ENCODE measurements at regions not wholly inside any gene's neighbourhood (a gene's known extent, or its start where the extent isn't known, plus 50 kb on each side); places are given as distances from the start of the nearest gene placed in this dataset.

DNA sequence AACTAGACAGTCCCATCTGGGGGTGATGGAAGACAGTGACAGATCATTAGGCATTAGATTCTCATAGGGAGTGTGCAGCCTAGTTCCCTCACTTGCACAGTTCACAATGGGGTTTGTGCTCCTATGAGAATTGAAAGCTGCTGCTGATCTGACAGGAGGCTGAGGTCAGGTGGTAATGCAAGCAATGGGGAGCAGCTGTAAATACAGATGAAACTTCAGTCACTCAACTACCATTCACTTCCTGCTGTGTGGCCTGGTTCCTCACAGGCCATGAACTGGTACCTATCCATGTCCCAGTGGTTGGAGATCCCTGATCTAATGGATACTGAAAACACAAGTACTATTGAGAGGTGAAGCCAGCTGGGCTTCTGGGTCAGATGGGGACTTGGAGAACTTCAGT lies 72.5 kb downstream of the AGTR2 start:
- H4K20me1 ChIP-seq (ENCODE audit: insufficient read depth, low read length): no peaks in the 10 kb centered on the region
- TF ChIP-seq, protein P1, sequence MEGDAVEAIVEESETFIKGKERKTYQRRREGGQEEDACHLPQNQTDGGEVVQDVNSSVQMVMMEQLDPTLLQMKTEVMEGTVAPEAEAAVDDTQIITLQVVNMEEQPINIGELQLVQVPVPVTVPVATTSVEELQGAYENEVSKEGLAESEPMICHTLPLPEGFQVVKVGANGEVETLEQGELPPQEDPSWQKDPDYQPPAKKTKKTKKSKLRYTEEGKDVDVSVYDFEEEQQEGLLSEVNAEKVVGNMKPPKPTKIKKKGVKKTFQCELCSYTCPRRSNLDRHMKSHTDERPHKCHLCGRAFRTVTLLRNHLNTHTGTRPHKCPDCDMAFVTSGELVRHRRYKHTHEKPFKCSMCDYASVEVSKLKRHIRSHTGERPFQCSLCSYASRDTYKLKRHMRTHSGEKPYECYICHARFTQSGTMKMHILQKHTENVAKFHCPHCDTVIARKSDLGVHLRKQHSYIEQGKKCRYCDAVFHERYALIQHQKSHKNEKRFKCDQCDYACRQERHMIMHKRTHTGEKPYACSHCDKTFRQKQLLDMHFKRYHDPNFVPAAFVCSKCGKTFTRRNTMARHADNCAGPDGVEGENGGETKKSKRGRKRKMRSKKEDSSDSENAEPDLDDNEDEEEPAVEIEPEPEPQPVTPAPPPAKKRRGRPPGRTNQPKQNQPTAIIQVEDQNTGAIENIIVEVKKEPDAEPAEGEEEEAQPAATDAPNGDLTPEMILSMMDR (IDR thresholded peaks at IDR 0.05; ENCODE audit: extremely low read depth, low read depth, low read length): no peak
- H3K36me3 ChIP-seq (ENCODE audit: insufficient read depth, low read length): no peaks in the 10 kb centered on the region
- H3K27me3 ChIP-seq (ENCODE audit: insufficient read depth, low read length): no peaks in the 10 kb centered on the region
- no peak overlapping the region for H3K4me2 ChIP-seq (ENCODE audit: insufficient read depth, low read length)
- H3K4me3 ChIP-seq (ENCODE audit: insufficient read depth, low read length): no peak overlapping the region
- no peak overlapping the region for H2AFZ ChIP-seq (ENCODE audit: low read length)
- no peak for DNase-seq (ENCODE audit: insufficient read length, low spot score, missing footprints)
- H3K9me3 ChIP-seq (ENCODE audit: low read depth, low read length): no peaks in the 10 kb centered on the region
- H3K79me2 ChIP-seq (ENCODE audit: insufficient read depth, low read length): no peaks in the 10 kb centered on the region
- no peak overlapping the region for H3K27ac ChIP-seq (ENCODE audit: low read depth, low read length)
- H3K4me1 ChIP-seq (ENCODE audit: insufficient read depth, low read length): peaks cover 5% of the 10 kb centered on the region

DNA sequence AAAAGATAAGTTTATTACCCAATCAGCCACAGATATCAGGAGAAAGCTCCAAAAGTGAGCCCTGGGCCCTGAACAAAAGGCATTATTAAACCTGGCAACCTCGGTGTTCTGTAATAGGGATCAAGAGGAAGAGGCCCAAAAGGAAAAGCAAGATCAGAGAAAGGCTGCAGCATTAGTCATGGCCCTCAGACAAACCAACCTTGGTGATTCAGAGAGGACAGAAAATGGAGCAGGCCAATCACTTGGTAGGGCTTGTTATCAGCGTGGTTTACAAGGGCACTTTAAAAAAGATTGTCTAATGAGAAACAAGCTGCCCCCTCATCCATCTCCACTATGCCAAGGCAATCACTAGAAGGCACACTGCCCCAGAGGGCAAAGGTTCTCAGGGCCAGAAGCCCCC lies 75.7 kb downstream of the AGTR2 start:
- Histone ChIP-seq H3K79me2 (ENCODE audit: insufficient read depth, low read length) (no peaks in the 10 kb centered on the region), H3K4me2 (ENCODE audit: insufficient read depth, low read length) (no peak overlapping the region), H3K4me1 (ENCODE audit: insufficient read depth, low read length) (no peaks in the 10 kb centered on the region), H4K20me1 (ENCODE audit: insufficient read depth, low read length) (no peaks in the 10 kb centered on the region), H3K9me3 (ENCODE audit: low read depth, low read length) (no peaks in the 10 kb centered on the region), H2AFZ (ENCODE audit: low read length) (no peak overlapping the region), H3K4me3 (ENCODE audit: insufficient read depth, low read length) (no peak overlapping the region), H3K27me3 (ENCODE audit: insufficient read depth, low read length) (no peaks in the 10 kb centered on the region), H3K27ac (ENCODE audit: low read depth, low read length) (no peak overlapping the region), H3K36me3 (ENCODE audit: insufficient read depth, low read length) (no peaks in the 10 kb centered on the region)
- no peak for DNase-seq (ENCODE audit: insufficient read length, low spot score, missing footprints)
- TF ChIP-seq, protein P1 (IDR thresholded peaks at IDR 0.05; ENCODE audit: extremely low read depth, low read depth, low read length): no peak

DNA sequence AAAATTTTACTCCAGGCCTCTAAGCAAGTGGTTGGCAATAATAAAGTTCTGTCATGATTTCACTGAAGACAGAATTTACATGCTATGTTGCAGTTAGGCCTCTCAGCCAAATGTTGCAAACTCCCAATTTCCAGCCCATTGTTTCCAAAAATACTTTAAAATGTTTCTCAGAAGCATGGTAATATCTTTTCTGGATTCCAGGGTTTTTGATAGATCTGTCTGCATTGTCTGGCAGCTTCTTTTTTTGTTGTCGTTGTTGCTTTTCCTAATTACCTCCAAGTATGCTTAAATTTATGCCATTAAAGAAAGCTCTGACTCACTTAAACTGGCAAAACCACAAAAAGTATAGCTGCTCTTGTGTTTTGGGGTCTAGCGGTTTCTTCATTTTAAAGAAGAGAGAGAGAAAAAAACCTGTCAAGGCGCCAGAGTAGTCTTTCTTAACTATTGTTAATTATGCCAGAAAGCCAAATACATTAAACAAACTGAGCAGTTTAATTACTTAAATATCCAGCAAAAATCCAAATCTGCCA lies 97.0 kb downstream of the AGTR2 start:
- Histone ChIP-seq H3K4me3 (ENCODE audit: insufficient read depth, low read length) (no peak overlapping the region), H3K36me3 (ENCODE audit: insufficient read depth, low read length) (no peaks in the 10 kb centered on the region), H3K27me3 (ENCODE audit: insufficient read depth, low read length) (no peaks in the 10 kb centered on the region), H3K4me2 (ENCODE audit: insufficient read depth, low read length) (no peak overlapping the region), H3K4me1 (ENCODE audit: insufficient read depth, low read length) (no peaks in the 10 kb centered on the region), H3K9me3 (ENCODE audit: low read depth, low read length) (no peaks in the 10 kb centered on the region), H3K27ac (ENCODE audit: low read depth, low read length) (no peak overlapping the region), H2AFZ (ENCODE audit: low read length) (no peak overlapping the region), H4K20me1 (ENCODE audit: insufficient read depth, low read length) (no peaks in the 10 kb centered on the region), H3K79me2 (ENCODE audit: insufficient read depth, low read length) (no peaks in the 10 kb centered on the region)
- TF ChIP-seq, protein P1 (IDR thresholded peaks at IDR 0.05; ENCODE audit: extremely low read depth, low read depth, low read length): no peak
- DNase-seq (ENCODE audit: insufficient read length, low spot score, missing footprints): no peak

DNA sequence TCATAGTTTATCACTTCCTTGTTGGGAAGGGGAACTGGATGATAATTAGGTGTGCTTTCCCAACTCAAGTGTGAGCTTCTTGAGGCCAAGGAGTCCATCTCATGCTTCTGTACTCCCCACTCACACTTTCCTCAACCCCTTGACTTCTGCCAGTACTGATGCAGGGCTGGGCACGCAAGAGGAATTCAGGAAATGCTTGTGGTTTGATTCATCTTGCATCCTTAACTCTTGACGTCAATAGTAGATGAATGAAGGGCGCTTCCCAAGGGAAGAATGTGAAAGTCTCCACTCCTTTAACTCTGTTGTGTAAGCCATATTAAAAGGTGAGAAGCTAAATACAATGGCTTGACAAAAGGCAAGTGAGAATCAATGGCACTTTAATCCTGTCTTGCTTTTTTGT lies 101.8 kb downstream of the AGTR2 start:
- Histone ChIP-seq H3K4me2 (ENCODE audit: insufficient read depth, low read length) (no peak overlapping the region), H2AFZ (ENCODE audit: low read length) (no peak overlapping the region), H3K9me3 (ENCODE audit: low read depth, low read length) (no peaks in the 10 kb centered on the region), H3K4me1 (ENCODE audit: insufficient read depth, low read length) (no peaks in the 10 kb centered on the region), H3K27ac (ENCODE audit: low read depth, low read length) (peak overlapping the region; percentile 47), H3K4me3 (ENCODE audit: insufficient read depth, low read length) (no peak overlapping the region), H3K27me3 (ENCODE audit: insufficient read depth, low read length) (peaks cover 4% of the 10 kb centered on the region), H4K20me1 (ENCODE audit: insufficient read depth, low read length) (no peaks in the 10 kb centered on the region), H3K79me2 (ENCODE audit: insufficient read depth, low read length) (no peaks in the 10 kb centered on the region), H3K36me3 (ENCODE audit: insufficient read depth, low read length) (no peaks in the 10 kb centered on the region)
- no peak for DNase-seq (ENCODE audit: insufficient read length, low spot score, missing footprints)
- TF ChIP-seq, protein P1 (IDR thresholded peaks at IDR 0.05; ENCODE audit: extremely low read depth, low read depth, low read length): no peak

All from osteoblast (primary cell).